Endothelial cell of umbilical vein (primary cell): ENCODE measurements at regions not wholly inside any gene's neighbourhood (a gene's known extent, or its start where the extent isn't known, plus 50 kb on each side); places are given as distances from the start of the nearest gene placed in this dataset.
"Not testable (repeated sequence)": the region's sequence is repeated elsewhere in the genome, so short reads cannot be mapped to it uniquely, and the experiment has no call there.

ENCODE experiments used
- BruUV-seq: library from RNA; stranded (reverse); fragments of 400-500 nt; replicated peaks from 2 replicates; lab custom pipeline; 2021; lab: Mats Ljungman, UMichigan
- CTCF ChIA-PET: fragments of 300-600, 350-600 bp; sonication (Branson Sonifier 250); formaldehyde crosslinking; loops from one replicate; lab custom pipeline; 2021; ENCODE audit warnings: antibody characterized with exemption, inconsistent platforms; lab: Charles Lee
- POLR2A ChIA-PET: fragments of 300-600, 350-600 bp; sonication (Branson Sonifier 250); formaldehyde crosslinking; loops from one replicate; lab custom pipeline; 2021; ENCODE audit warnings: antibody characterized with exemption, inconsistent platforms; lab: Charles Lee
- DNase-seq: peaks from one replicate; pipeline ENCODE4 v3.0.0-alpha.2; 2011; ENCODE audit warnings: low read depth, low spot score
- FAIRE-seq: peaks from 2 replicates; lab custom pipeline; 2011; peaks lifted over from hg19 to GRCh38; lab: Jason Lieb, UNC
- H2AFZ ChIP-seq: 2 replicates; pipeline ENCODE4 v1.6.0; 2012; ENCODE audit warnings: low read depth, low read length, control low read depth, inconsistent platforms
- H3K27ac ChIP-seq: 2 replicates; pipeline ENCODE4 v1.5.1; 2011; ENCODE audit warnings: low read depth, mild to moderate bottlenecking, control low read depth, low read length, moderate library complexity; ENCODE audit not compliant: insufficient read depth
- H3K27me3 ChIP-seq, 2 experiments: 2 replicates each; pipeline versions ENCODE4 v1.6.0 to v1.6.1; 2011; ENCODE audit warnings: low read length in 2 of 2, mixed read lengths in 1 of 2; ENCODE audit not compliant: control insufficient read depth in 2 of 2, insufficient read depth in 2 of 2
- H3K36me3 ChIP-seq, 2 experiments: 2 replicates in 1 of 2; 3 replicates in 1 of 2; pipeline ENCODE4 v1.5.1; 2011; ENCODE audit warnings: low read length in 2 of 2, mild to moderate bottlenecking in 1 of 2, moderate library complexity in 1 of 2; ENCODE audit not compliant: control insufficient read depth in 2 of 2, insufficient read depth in 2 of 2; ENCODE audit errors: extremely low read depth in 1 of 2
- H3K4me1 ChIP-seq: 3 replicates; pipeline ENCODE4 v1.5.1; 2011; ENCODE audit warnings: mild to moderate bottlenecking, low read length; ENCODE audit not compliant: control insufficient read depth, insufficient read depth; ENCODE audit errors: extremely low read depth
- H3K4me2 ChIP-seq: 2 replicates; pipeline ENCODE4 v1.6.1; 2011; ENCODE audit warnings: low read length, control low read depth, mixed read lengths; ENCODE audit not compliant: insufficient read depth
- H3K4me3 ChIP-seq, 3 experiments: fragments of 200-600 bp in 1 of 3; sonication (generic), shearing (Covaris generic) in 1 of 3; replicated peaks in 1 of 3; 2 replicates each; pipeline ENCODE4 v1.5.1; 2011 to 2016; ENCODE audit warnings: control low read depth in 3 of 3, low read length in 3 of 3, mild to moderate bottlenecking in 2 of 3, inconsistent platforms in 1 of 3, low read depth in 1 of 3, moderate library complexity in 1 of 3; ENCODE audit not compliant: insufficient read depth in 1 of 3
- H3K79me2 ChIP-seq: 2 replicates; pipeline ENCODE4 v1.6.0; 2012; ENCODE audit warnings: low read length, inconsistent platforms; ENCODE audit not compliant: control insufficient read depth, insufficient read depth
- H3K9ac ChIP-seq: replicated peaks from 2 replicates; pipeline ENCODE3; 2011; ENCODE audit warnings: low read length, control low read depth; ENCODE audit not compliant: insufficient read depth; ENCODE audit errors: extremely low read depth
- H3K9me1 ChIP-seq: replicated peaks from 3 replicates; pipeline ENCODE4 v1.6.0; 2011; ENCODE audit warnings: mild to moderate bottlenecking, low read length; ENCODE audit not compliant: control insufficient read depth, insufficient read depth; ENCODE audit errors: extremely low read depth
- H3K9me3 ChIP-seq: replicated peaks from 2 replicates; pipeline ENCODE4 v1.5.1; 2012; ENCODE audit warnings: low read length, inconsistent platforms; ENCODE audit not compliant: control insufficient read depth, insufficient read depth
- H4K20me1 ChIP-seq: replicated peaks from 2 replicates; pipeline ENCODE3; 2011; ENCODE audit warnings: mild to moderate bottlenecking, low read length; ENCODE audit not compliant: control insufficient read depth, insufficient read depth; ENCODE audit errors: extremely low read depth
- CTCF ChIP-seq, 2 donors: IDR thresholded peaks; 1 replicate in 1 of 2; 2 replicates in 1 of 2; pipeline ENCODE4 v1.5.1; 2011; ENCODE audit warnings: low read length in 2 of 2, mild to moderate bottlenecking in 2 of 2, moderate library complexity in 2 of 2, control low read depth in 1 of 2, inconsistent platforms in 1 of 2, low read depth in 1 of 2; ENCODE audit not compliant: insufficient read depth in 1 of 2; ENCODE audit errors: extremely low read depth in 1 of 2
- EZH2 ChIP-seq: IDR thresholded peaks from 2 replicates; pipeline ENCODE4 v1.6.1; 2012; ENCODE audit warnings: borderline replicate concordance, low read depth, mild to moderate bottlenecking, moderate library complexity, low read length, inconsistent platforms; ENCODE audit not compliant: severe bottlenecking
- FOS ChIP-seq: IDR thresholded peaks from 2 replicates; pipeline ENCODE4 v1.6.1; 2011; ENCODE audit warnings: mild to moderate bottlenecking, low read length, moderate library complexity, borderline replicate concordance; ENCODE audit not compliant: insufficient read depth
- GATA2 ChIP-seq: IDR thresholded peaks from 2 replicates; pipeline ENCODE4 v1.7.0; 2011; ENCODE audit warnings: low read depth, mild to moderate bottlenecking, moderate library complexity, mixed read lengths, low read length; ENCODE audit not compliant: insufficient read length, insufficient read depth
- JUN ChIP-seq: IDR thresholded peaks from 2 replicates; pipeline ENCODE4 v1.6.1; 2011; ENCODE audit warnings: borderline replicate concordance, low read depth; ENCODE audit not compliant: insufficient read length, insufficient read depth
- MAX ChIP-seq: IDR thresholded peaks from 2 replicates; pipeline ENCODE4 v1.6.1; 2011; ENCODE audit not compliant: insufficient read depth, insufficient read length
- MYC ChIP-seq: IDR thresholded peaks from one replicate; pipeline ENCODE4 v1.6.1; 2011; ENCODE audit warnings: mild to moderate bottlenecking, low read depth, low read length
- POLR2A ChIP-seq: IDR thresholded peaks from 2 replicates; pipeline ENCODE4 v1.6.1; 2012; ENCODE audit warnings: low read depth, mild to moderate bottlenecking, control low read depth, low read length
- POLR2AphosphoS5 ChIP-seq: IDR thresholded peaks from 2 replicates; pipeline ENCODE4 v1.6.1; 2012; ENCODE audit warnings: low read depth, mild to moderate bottlenecking, control low read depth, low read length, moderate library complexity; ENCODE audit not compliant: insufficient read depth
- dilution Hi-C: fragments of 300-500 bp; cut with MboI; formaldehyde crosslinking; loops from one replicate; pipeline ENCODE4 v1.15.0; 2019; ENCODE audit warnings: low sequenced_read_pairs; ENCODE audit not compliant: extremely low pct_ligation_motif_present
- intact Hi-C: fragments of 100-400 bp; cut with micrococcal nuclease; formaldehyde crosslinking; loops from one replicate; pipeline ENCODE4 v1.10.0; 2022

- dilution Hi-C loops, result no loop called here
- no peaks in the 10 kb centered on the region for H3K9me3 ChIP-seq
- TF ChIP-seq POLR2A (no peak), CTCF (IDR thresholded peaks at IDR 0.05; ENCODE audit: extremely low read depth in 1 of 2, insufficient read depth in 1 of 2, low read depth in 1 of 2, low read length in 2 of 2) (no peak), POLR2AphosphoS5 (no peak), MYC (no peak), GATA2 (no peak), MAX (no peak), JUN (no peak), EZH2 (no peak), FOS (no peak)
These were observed 232.0 kb upstream of the PCDH9 start for GRCh38 chr13:67462098-67462497.

GRCh38 chr13:67452526-67452925, 222.4 kb upstream of the PCDH9 start:
- CTCF ChIA-PET, H3K36me3 ChIP-seq, H3K27me3 ChIP-seq, H3K79me2 ChIP-seq, H3K9me3 ChIP-seq, BruUV-seq, H3K9ac ChIP-seq, H3K4me3 ChIP-seq, H3K27ac ChIP-seq, FAIRE-seq, H2AFZ ChIP-seq, H3K4me2 ChIP-seq, H3K4me1 ChIP-seq, intact Hi-C loops, H4K20me1 ChIP-seq, H3K9me1 ChIP-seq, dilution Hi-C loops, DNase-seq, POLR2A ChIA-PET: not testable (repeated sequence)

More at GRCh38 chr13:67462098-67462497, 232.0 kb upstream of the PCDH9 start:
- H3K27me3 ChIP-seq, result no peaks in the 10 kb centered on the region
- FAIRE-seq, result no peak
- intact Hi-C loops, result no loop called here
- no peaks in the 10 kb centered on the region for H3K4me1 ChIP-seq
- H4K20me1 ChIP-seq, result no peaks in the 10 kb centered on the region
- DNase-seq, result no peak
- ChIA-PET CTCF (no interaction called here), POLR2A (no interaction called here)
- no peaks in the 10 kb centered on the region for H3K9me1 ChIP-seq
- no peak overlapping the region for H2AFZ ChIP-seq
- H3K79me2 ChIP-seq, result no peaks in the 10 kb centered on the region
- no peak overlapping the region for H3K4me3 ChIP-seq
- no peak overlapping the region for H3K4me2 ChIP-seq
- H3K36me3 ChIP-seq, result no peaks in the 10 kb centered on the region
- BruUV-seq, result no TSS peak
- no peak overlapping the region for H3K27ac ChIP-seq
- no peak overlapping the region for H3K9ac ChIP-seq
